IMR-90 (cell line): ENCODE measurements at regions not wholly inside any gene's neighbourhood (a gene's known extent, or its start where the extent isn't known, plus 50 kb on each side); places are given as distances from the start of the nearest gene placed in this dataset.

Experiments used
- CTCF ChIP-seq: conservative IDR thresholded peaks from 2 replicates; pipeline ENCODE4 v1.5.1; 2012; ENCODE audit warnings: mild to moderate bottlenecking, low read depth, low read length, improper control_type of control experiment
- MAZ ChIP-seq: IDR thresholded peaks from 2 replicates; pipeline ENCODE4 v1.6.1; 2012; ENCODE audit warnings: low read depth, mild to moderate bottlenecking, low read length, improper control_type of control experiment, moderate library complexity, borderline replicate concordance
- POLR2A ChIP-seq: IDR thresholded peaks from 2 replicates; pipeline ENCODE4 v1.6.1; 2012; ENCODE audit warnings: mild to moderate bottlenecking, low read depth, low read length

DNA sequence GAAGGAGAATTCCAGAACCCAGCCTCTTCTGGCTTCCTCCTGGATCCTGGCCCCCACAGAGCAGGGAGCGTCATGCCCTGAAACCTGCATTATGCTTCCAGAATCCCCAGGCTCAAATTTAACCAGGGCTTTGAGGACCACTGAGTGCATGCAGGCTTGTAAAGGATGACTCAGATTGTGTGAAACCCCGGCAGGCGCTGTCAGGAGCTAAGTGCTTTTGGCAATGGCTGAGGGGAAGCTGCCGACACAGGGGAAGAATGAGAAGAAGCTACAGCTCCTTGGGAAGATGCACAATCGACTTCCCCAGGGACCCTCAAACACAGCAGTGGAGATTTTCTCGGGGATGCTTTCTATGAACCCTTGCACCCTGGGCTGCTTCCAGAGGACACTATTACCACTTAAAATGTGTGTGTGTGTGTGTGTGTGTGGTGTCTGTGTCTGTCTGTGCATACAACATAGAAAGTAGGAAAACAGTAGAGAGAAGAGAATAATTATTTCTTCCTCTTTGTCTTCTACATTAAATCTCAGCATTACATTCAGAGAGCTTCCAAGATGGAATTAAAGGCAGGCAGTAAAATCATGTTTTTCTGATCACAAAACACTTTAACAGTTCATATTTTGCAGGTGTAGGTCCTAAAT, 183.5 kb upstream of the INHBA start:
- TF ChIP-seq CTCF, result no peak
- TF ChIP-seq POLR2A, result no peak
- TF ChIP-seq MAZ, result peak; percentile 64
